ENCODE measurements at regions not wholly inside any gene's neighbourhood (a gene's known extent, or its start where the extent isn't known, plus 50 kb on each side); places are given as distances from the start of the nearest gene placed in this dataset.
A peak's percentile ranks its signal among the peaks of the same experiment; 100 is the strongest.
"Not testable (repeated sequence)": the region's sequence is repeated elsewhere in the genome, so short reads cannot be mapped to it uniquely, and the experiment has no call there.

- TF ChIP-seq CBFB (CRISPR knock-in tag; IDR thresholded peaks at IDR 0.05; ENCODE audit: low read depth) = no peak
- no peak for TF ChIP-seq MAX (CRISPR knock-in tag; IDR thresholded peaks at IDR 0.05)
- DNase-seq (ENCODE audit: low spot score) (no peak), ATAC-seq (no peak)
- no peak overlapping the region for H3K4me3 Mint-ChIP-seq
- H3K36me3 Mint-ChIP-seq = peaks cover 13% of the 10 kb centered on the region
- POLR2A ChIA-PET = no interaction called here
- CTCF ChIA-PET = no interaction called here
- no peaks in the 10 kb centered on the region; the same call in 1 of the 2 replicates for H3K27me3 Mint-ChIP-seq (ENCODE audit: low read depth)
- no peak overlapping the region for H3K27ac Mint-ChIP-seq
- H3K4me1 Mint-ChIP-seq = peaks cover 3% of the 10 kb centered on the region; the same call in 1 of the 2 replicates
- peaks cover 18% of the 10 kb centered on the region for H3K9me3 Mint-ChIP-seq
Measured at GRCh38 chr6:144969602-144970272, 684.6 kb downstream of the UTRN start.

- H3K36me3 Mint-ChIP-seq; POLR2A ChIA-PET; H3K4me3 Mint-ChIP-seq; H3K27me3 Mint-ChIP-seq (ENCODE audit: low read depth): not testable (repeated sequence)
- CTCF ChIA-PET = interaction anchor here (1.6 kb wide), 1 partner anchor 65 kb away, joined by 3 read pairs; no protein-coding TSS in a partner anchor
- Mint-ChIP-seq H3K4me1 (peaks cover 22% of the 10 kb centered on the region), H3K9me3 (peaks cover 15% of the 10 kb centered on the region), H3K27ac (peak overlapping the region; percentile 86)
- TF ChIP-seq ZNF281 (CRISPR knock-in tag; IDR thresholded peaks at IDR 0.05) (peak; percentile 79; the same call in 1 of the 2 replicates), ZNF317 (CRISPR knock-in tag; IDR thresholded peaks at IDR 0.05; ENCODE audit: borderline replicate concordance, low read depth) (0 out of 2 replicates have a peak, but pooled peaks have one; percentile 51), MAX (CRISPR knock-in tag; IDR thresholded peaks at IDR 0.05) (peak; percentile 17; the same call in 1 of the 2 replicates)
- ATAC-seq (peak; percentile 100), DNase-seq (ENCODE audit: low spot score) (peak; percentile 72)
Measured at GRCh38 chr6:144977250-144977864, 692.2 kb downstream of the UTRN start.

GRCh38 chr6:144978208-144978607, 693.1 kb downstream of the UTRN start:
- no peak for TF ChIP-seq MYBL2 (CRISPR knock-in tag; IDR thresholded peaks at IDR 0.05)
- peaks cover 22% of the 10 kb centered on the region for H3K4me1 Mint-ChIP-seq
- no peak for ATAC-seq
- H3K36me3 Mint-ChIP-seq = peaks cover 4% of the 10 kb centered on the region
- H3K4me3 Mint-ChIP-seq = no peak overlapping the region
- no peaks in the 10 kb centered on the region for H3K27me3 Mint-ChIP-seq (ENCODE audit: low read depth)
- H3K27ac Mint-ChIP-seq = no peak overlapping the region
- ChIA-PET CTCF (interaction anchor here (1.6 kb wide), 1 partner anchor 65 kb away, joined by 3 read pairs; no protein-coding TSS in a partner anchor), POLR2A (no interaction called here)
- peaks cover 24% of the 10 kb centered on the region for H3K9me3 Mint-ChIP-seq
- DNase-seq (ENCODE audit: low spot score) = no peak

- Mint-ChIP-seq H3K27ac (no peak overlapping the region), H3K27me3 (ENCODE audit: low read depth) (no peaks in the 10 kb centered on the region), H3K36me3 (peaks cover 13% of the 10 kb centered on the region), H3K9me3 (peaks cover 39% of the 10 kb centered on the region), H3K4me1 (no peaks in the 10 kb centered on the region), H3K4me3 (no peak overlapping the region)
- POLR2A ChIA-PET = no interaction called here
- CTCF ChIA-PET = no interaction called here
- DNase-seq (ENCODE audit: low spot score) = no peak
- ATAC-seq = no peak
- TF ChIP-seq TEAD1 (CRISPR knock-in tag; IDR thresholded peaks at IDR 0.05) = no peak
- no peak for TF ChIP-seq ATF1 (CRISPR knock-in tag; IDR thresholded peaks at IDR 0.05)
- TF ChIP-seq AR (CRISPR knock-in tag; IDR thresholded peaks at IDR 0.05) = no peak
- TF ChIP-seq JAZF1 (CRISPR knock-in tag; IDR thresholded peaks at IDR 0.05) = no peak
- TF ChIP-seq ETV6 (CRISPR knock-in tag; IDR thresholded peaks at IDR 0.05) = no peak
- TF ChIP-seq ATF6 (CRISPR knock-in tag; IDR thresholded peaks at IDR 0.05) = no peak
- no peak for TF ChIP-seq ZNF416 (CRISPR knock-in tag; IDR thresholded peaks at IDR 0.05)
- no peak for TF ChIP-seq ZBTB21 (CRISPR knock-in tag; IDR thresholded peaks at IDR 0.05; ENCODE audit: borderline replicate concordance)
- TF ChIP-seq USF1 (CRISPR knock-in tag; IDR thresholded peaks at IDR 0.05) = no peak
- TF ChIP-seq ZNF263 (CRISPR knock-in tag; IDR thresholded peaks at IDR 0.05; ENCODE audit: low read depth) = no peak
- TF ChIP-seq ELF4 (CRISPR knock-in tag; IDR thresholded peaks at IDR 0.05; ENCODE audit: low read depth) = no peak
- no peak for TF ChIP-seq CDX4 (CRISPR knock-in tag; IDR thresholded peaks at IDR 0.05; ENCODE audit: borderline replicate concordance)
- no peak for TF ChIP-seq HMGA2 (CRISPR knock-in tag; IDR thresholded peaks at IDR 0.05)
Measured at GRCh38 chr6:144986271-144986670, 701.1 kb downstream of the UTRN start.

Data from WTC11 (cell line).